ENCODE measurements at regions not wholly inside any gene's neighbourhood (a gene's known extent, or its start where the extent isn't known, plus 50 kb on each side); places are given as distances from the start of the nearest gene placed in this dataset.

- TF ChIP-seq TAF1 (IDR thresholded peaks at IDR 0.05; ENCODE audit: borderline replicate concordance, insufficient read depth, low read length) = no peak
- no peak for TF ChIP-seq FOXP2 (optimal IDR thresholded peaks at IDR 0.05; ENCODE audit: borderline replicate concordance, extremely low read depth, extremely low read length, insufficient read depth)
These were observed 761.7 kb upstream of the SEMA6D start for GRCh38 chr15:46955576-46955975.

- no peak for TF ChIP-seq POLR2AphosphoS5 (IDR thresholded peaks at IDR 0.05; ENCODE audit: low read depth, low read length)
These were observed 760.8 kb upstream of the SEMA6D start for GRCh38 chr15:46956456-46956855.

GRCh38 chr15:46956881-46957280 lies 760.4 kb upstream of the SEMA6D start:
- TF ChIP-seq SIN3A (IDR thresholded peaks at IDR 0.05; ENCODE audit: borderline replicate concordance, insufficient read depth, low read length) (no peak), POLR2AphosphoS5 (IDR thresholded peaks at IDR 0.05; ENCODE audit: low read depth, low read length) (no peak), REST (IDR thresholded peaks at IDR 0.05; ENCODE audit: insufficient read depth in 1 of 2, low read depth in 2 of 2, low read length in 2 of 2) (no peak), TAF1 (IDR thresholded peaks at IDR 0.05; ENCODE audit: borderline replicate concordance, insufficient read depth, low read length) (no peak), FOXP2 (optimal IDR thresholded peaks at IDR 0.05; ENCODE audit: borderline replicate concordance, extremely low read depth, extremely low read length, insufficient read depth) (no peak)

GRCh38 chr15:46960581-46960980 lies 756.7 kb upstream of the SEMA6D start:
- no peak for TF ChIP-seq SIN3A (IDR thresholded peaks at IDR 0.05; ENCODE audit: borderline replicate concordance, insufficient read depth, low read length)
- TF ChIP-seq POLR2AphosphoS5 (IDR thresholded peaks at IDR 0.05; ENCODE audit: low read depth, low read length) = no peak
- TF ChIP-seq REST (IDR thresholded peaks at IDR 0.05; ENCODE audit: insufficient read depth in 1 of 2, low read depth in 2 of 2, low read length in 2 of 2) = no peak

GRCh38 chr15:46961795-46962194 lies 755.5 kb upstream of the SEMA6D start:
- TF ChIP-seq TAF1 (IDR thresholded peaks at IDR 0.05; ENCODE audit: borderline replicate concordance, insufficient read depth, low read length) = no peak
- TF ChIP-seq FOXP2 (optimal IDR thresholded peaks at IDR 0.05; ENCODE audit: borderline replicate concordance, extremely low read depth, extremely low read length, insufficient read depth) = no peak
- TF ChIP-seq SIN3A (IDR thresholded peaks at IDR 0.05; ENCODE audit: borderline replicate concordance, insufficient read depth, low read length) = no peak
- TF ChIP-seq POLR2AphosphoS5 (IDR thresholded peaks at IDR 0.05; ENCODE audit: low read depth, low read length) = no peak

- TF ChIP-seq FOXP2 (optimal IDR thresholded peaks at IDR 0.05; ENCODE audit: borderline replicate concordance, extremely low read depth, extremely low read length, insufficient read depth) = no peak
- TF ChIP-seq REST (IDR thresholded peaks at IDR 0.05; ENCODE audit: insufficient read depth in 1 of 2, low read depth in 2 of 2, low read length in 2 of 2) = no peak
- TF ChIP-seq TAF1 (IDR thresholded peaks at IDR 0.05; ENCODE audit: borderline replicate concordance, insufficient read depth, low read length) = no peak
- TF ChIP-seq POLR2AphosphoS5 (IDR thresholded peaks at IDR 0.05; ENCODE audit: low read depth, low read length) = no peak
- TF ChIP-seq SIN3A (IDR thresholded peaks at IDR 0.05; ENCODE audit: borderline replicate concordance, insufficient read depth, low read length) = no peak
These were observed 720.9 kb upstream of the SEMA6D start for GRCh38 chr15:46996359-46996758.

GRCh38 chr15:46997501-46997900 lies 719.8 kb upstream of the SEMA6D start:
- TF ChIP-seq TAF1 (IDR thresholded peaks at IDR 0.05; ENCODE audit: borderline replicate concordance, insufficient read depth, low read length) (no peak), FOXP2 (optimal IDR thresholded peaks at IDR 0.05; ENCODE audit: borderline replicate concordance, extremely low read depth, extremely low read length, insufficient read depth) (no peak)
